IMR-90 (cell line): ENCODE measurements at regions not wholly inside any gene's neighbourhood (a gene's known extent, or its start where the extent isn't known, plus 50 kb on each side); places are given as distances from the start of the nearest gene placed in this dataset.
A peak's percentile ranks its signal among the peaks of the same experiment; 100 is the strongest.

Experiments
- ATAC-seq: fragments of 200-7000 bp; cut with Tn5 transposase; 2 replicates; pipeline ENCODE4 v1.9.1; 2020; ENCODE audit warnings: low read depth, mild to moderate bottlenecking, moderate library complexity
- BruUV-seq: library from RNA; stranded (reverse); fragments of 400-500 nt; replicated peaks from 2 replicates; lab custom pipeline; 2021; lab: Mats Ljungman, UMichigan
- CTCF ChIA-PET: fragments of 300-600 bp; formaldehyde crosslinking; extraction: SDS; loops from one replicate; lab custom pipeline; 2021; ENCODE audit warnings: antibody characterized with exemption; lab: Yijun Ruan, JAX
- POLR2A ChIA-PET: fragments of 300-600 bp; sonication (Branson Sonifier 250); formaldehyde crosslinking; loops from one replicate; lab custom pipeline; 2022; ENCODE audit warnings: antibody characterized with exemption; ENCODE audit not compliant: unreplicated experiment; lab: Charles Lee
- DNase-seq: peaks from one replicate; pipeline ENCODE4 v3.0.0; 2013
- H2AFZ ChIP-seq: replicated peaks from 2 replicates; pipeline ENCODE3; 2013; ENCODE audit warnings: low read length, mild to moderate bottlenecking; ENCODE audit not compliant: poor library complexity
- H2AK5ac ChIP-seq: 2 replicates; pipeline ENCODE4 v1.6.1; 2013; ENCODE audit warnings: low read depth, low read length, inconsistent platforms
- H2AK9ac ChIP-seq: replicated peaks from 2 replicates; pipeline ENCODE3; 2013; ENCODE audit warnings: mild to moderate bottlenecking, low read depth, low read length, moderate library complexity; ENCODE audit not compliant: poor library complexity
- H2BK120ac ChIP-seq: 2 replicates; pipeline ENCODE4 v1.6.1; 2013; ENCODE audit warnings: low read depth, low read length, inconsistent platforms
- H2BK15ac ChIP-seq: 3 replicates; pipeline ENCODE4 v1.6.1; 2013; ENCODE audit warnings: low read depth, low read length, inconsistent platforms
- H2BK20ac ChIP-seq: 2 replicates; pipeline ENCODE4 v1.6.1; 2013; ENCODE audit warnings: low read depth, mild to moderate bottlenecking, inconsistent platforms, low read length, moderate library complexity
- H2BK5ac ChIP-seq: 2 replicates; pipeline ENCODE4 v1.6.1; 2013; ENCODE audit warnings: mild to moderate bottlenecking, low read depth, low read length, inconsistent platforms; ENCODE audit not compliant: poor library complexity, severe bottlenecking
- H3K14ac ChIP-seq: replicated peaks from 2 replicates; pipeline ENCODE4 v1.6.1; 2013; ENCODE audit warnings: low read depth, low read length, inconsistent platforms
- H3K18ac ChIP-seq: 2 replicates; pipeline ENCODE4 v1.6.1; 2013; ENCODE audit warnings: low read depth, low read length, control low read depth
- H3K23ac ChIP-seq: 2 replicates; pipeline ENCODE4 v1.6.1; 2013; ENCODE audit warnings: low read depth, low read length, inconsistent platforms
- H3K27ac ChIP-seq: 2 replicates; pipeline ENCODE4 v1.5.1; 2013; ENCODE audit warnings: mild to moderate bottlenecking, control low read depth, low read length; ENCODE audit not compliant: insufficient read depth
- H3K27me3 ChIP-seq: 2 replicates; pipeline ENCODE4 v1.6.1; 2013; ENCODE audit warnings: low read length; ENCODE audit not compliant: control insufficient read depth, insufficient read depth
- H3K36me3 ChIP-seq: 2 replicates; pipeline ENCODE4 v1.6.1; 2013; ENCODE audit warnings: low read length, mixed read lengths; ENCODE audit not compliant: control insufficient read depth, insufficient read depth
- H3K4ac ChIP-seq: 2 replicates; pipeline ENCODE4 v1.6.1; 2013; ENCODE audit warnings: low read depth, low read length, inconsistent platforms
- H3K4me1 ChIP-seq: 2 replicates; pipeline ENCODE4 v1.6.1; 2013; ENCODE audit warnings: low read length, mixed read lengths; ENCODE audit not compliant: control insufficient read depth, insufficient read depth
- H3K4me2 ChIP-seq: 2 replicates; pipeline ENCODE4 v1.6.1; 2013; ENCODE audit warnings: low read depth, mild to moderate bottlenecking, control low read depth, low read length, moderate library complexity
- H3K4me3 ChIP-seq: 2 replicates; pipeline ENCODE4 v1.5.1; 2013; ENCODE audit warnings: low read depth, mild to moderate bottlenecking, control low read depth, low read length, moderate library complexity; ENCODE audit not compliant: insufficient read depth
- H3K56ac ChIP-seq: 2 replicates; pipeline ENCODE4 v1.6.1; 2013; ENCODE audit warnings: low read length, inconsistent platforms; ENCODE audit not compliant: insufficient read depth; ENCODE audit errors: extremely low read depth
- H3K79me1 ChIP-seq, 2 experiments: 2 replicates each; pipeline ENCODE4 v1.6.1; 2013; ENCODE audit warnings: low read length in 2 of 2, inconsistent platforms in 1 of 2, low read depth in 1 of 2
- H3K9ac ChIP-seq: 2 replicates; pipeline ENCODE4 v1.6.1; 2013; ENCODE audit warnings: low read depth, low read length, control low read depth
- H3K9me1 ChIP-seq: 2 replicates; pipeline ENCODE4 v1.6.1; 2013; ENCODE audit warnings: low read length, inconsistent platforms; ENCODE audit not compliant: insufficient read depth
- H3K9me3 ChIP-seq: 2 replicates; pipeline ENCODE4 v1.6.1; 2013; ENCODE audit warnings: low read length; ENCODE audit not compliant: control insufficient read depth, insufficient read depth
- H4K20me1 ChIP-seq: 2 replicates; pipeline ENCODE4 v1.6.1; 2013; ENCODE audit warnings: low read length, inconsistent platforms; ENCODE audit not compliant: insufficient read depth
- H4K5ac ChIP-seq: 2 replicates; pipeline ENCODE4 v1.6.1; 2013; ENCODE audit warnings: mild to moderate bottlenecking, low read depth, low read length, control low read depth
- H4K8ac ChIP-seq, 2 experiments: 2 replicates each; pipeline ENCODE4 v1.6.1; 2013; ENCODE audit warnings: low read depth in 2 of 2, low read length in 2 of 2, control low read depth in 1 of 2, inconsistent platforms in 1 of 2
- H4K91ac ChIP-seq: 2 replicates; pipeline ENCODE4 v1.6.1; 2013; ENCODE audit warnings: low read depth, low read length, inconsistent platforms; ENCODE audit not compliant: insufficient read depth
- BHLHE40 ChIP-seq: fragments of 150-350 bp; IDR thresholded peaks from 2 replicates; pipeline ENCODE4 v1.6.1; 2016; ENCODE audit warnings: mild to moderate bottlenecking, low read depth, low read length
- CEBPB ChIP-seq: IDR thresholded peaks from 2 replicates; pipeline ENCODE4 v1.6.1; 2012; ENCODE audit warnings: low read depth, low read length, improper control_type of control experiment
- CHD1 ChIP-seq: IDR thresholded peaks from 2 replicates; pipeline ENCODE4 v1.6.1; 2012; ENCODE audit warnings: low read depth, low read length, improper control_type of control experiment
- CTCF ChIP-seq: conservative IDR thresholded peaks from 2 replicates; pipeline ENCODE4 v1.5.1; 2012; ENCODE audit warnings: mild to moderate bottlenecking, low read depth, low read length, improper control_type of control experiment
- ELK1 ChIP-seq: fragments of 150-350 bp; IDR thresholded peaks from 2 replicates; pipeline ENCODE4 v1.6.1; 2016; ENCODE audit warnings: low read depth, mild to moderate bottlenecking, low read length, moderate library complexity, borderline replicate concordance
- FOS ChIP-seq: fragments of 150-350 bp; IDR thresholded peaks from 2 replicates; pipeline ENCODE4 v1.6.1; 2016; ENCODE audit warnings: low read depth, low read length
- MAFK ChIP-seq: IDR thresholded peaks from 2 replicates; pipeline ENCODE4 v1.6.1; 2012; ENCODE audit warnings: low read depth, low read length, improper control_type of control experiment
- POLR2A ChIP-seq: IDR thresholded peaks from 2 replicates; pipeline ENCODE4 v1.6.1; 2012; ENCODE audit warnings: mild to moderate bottlenecking, low read depth, low read length
- RAD21 ChIP-seq: IDR thresholded peaks from 2 replicates; pipeline ENCODE4 v1.6.1; 2012; ENCODE audit warnings: low read length, improper control_type of control experiment
- RCOR1 ChIP-seq: IDR thresholded peaks from 2 replicates; pipeline ENCODE4 v1.6.1; 2012; ENCODE audit warnings: mild to moderate bottlenecking, low read length, improper control_type of control experiment; ENCODE audit not compliant: insufficient replicate concordance
- RFX5 ChIP-seq: IDR thresholded peaks from 2 replicates; pipeline ENCODE4 v1.8.0; 2012; ENCODE audit warnings: low read depth, mild to moderate bottlenecking, low read length, moderate library complexity
- SMC3 ChIP-seq: fragments of 150-350 bp; IDR thresholded peaks from 2 replicates; pipeline ENCODE4 v1.6.1; 2016; ENCODE audit warnings: low read depth, mild to moderate bottlenecking, antibody characterized with exemption, low read length, moderate library complexity
- USF2 ChIP-seq: fragments of 150-350 bp; IDR thresholded peaks from 2 replicates; pipeline ENCODE4 v1.6.1; 2017; ENCODE audit warnings: mild to moderate bottlenecking, antibody characterized with exemption, low read length, low read depth
- WGBS, 2 experiments: methylation state at CpG; one replicate each; pipeline versions ENCODE4 v1.1.5 to v1.1.7; 2013; ENCODE audit warnings: missing lambda C conversion rate in 2 of 2; ENCODE audit not compliant: insufficient read length in 1 of 2; ENCODE audit errors: extremely low coverage in 2 of 2; 5-methylcytosine and 5-hydroxymethylcytosine counted together
- dilution Hi-C: fragments of 300-500 bp; cut with HindIII; formaldehyde crosslinking; loops from one replicate; pipeline ENCODE4 v1.14.3; 2018; ENCODE audit warnings: low sequenced_read_pairs; ENCODE audit not compliant: unreplicated experiment
- in situ Hi-C: fragments of 300-500 bp; cut with MboI; formaldehyde crosslinking; loops from 3 replicates; pipeline ENCODE4 v1.14.3; 2019; ENCODE audit warnings: low sequenced_read_pairs, inconsistent platforms, mixed read lengths
- intact Hi-C: fragments of 100-400 bp; cut with micrococcal nuclease; formaldehyde crosslinking; loops from 2 replicates; pipeline ENCODE4 v1.10.0; 2022

GRCh38 chr18:7429831-7430230 is 137.3 kb upstream of the PTPRM start:
- Histone ChIP-seq H3K9me3 (peaks cover 3% of the 10 kb centered on the region; the same call in 1 of the 2 replicates), H4K20me1 (no peaks in the 10 kb centered on the region), H3K9me1 (no peaks in the 10 kb centered on the region), H2AK5ac (no peak overlapping the region), H2BK20ac (no peak overlapping the region), H4K5ac (no peak overlapping the region), H3K4me2 (no peak overlapping the region), H3K56ac (no peak overlapping the region), H3K23ac (no peak overlapping the region), H3K79me1 (no peaks in the 10 kb centered on the region), H3K4me1 (no peaks in the 10 kb centered on the region), H2AFZ (no peak overlapping the region), H3K9ac (no peak overlapping the region), H2BK5ac (no peak overlapping the region), H3K27ac (no peak overlapping the region), H3K4me3 (no peak overlapping the region), H2BK120ac (no peak overlapping the region), H3K14ac (no peak overlapping the region), H2BK15ac (no peak overlapping the region), H3K18ac (no peak overlapping the region), H3K36me3 (no peaks in the 10 kb centered on the region), H2AK9ac (peak overlapping the region; percentile 79), H3K27me3 (no peaks in the 10 kb centered on the region), H3K4ac (no peak overlapping the region), H4K8ac (no peak overlapping the region), H4K91ac (no peak overlapping the region)
- dilution Hi-C loops (no loop called here), in situ Hi-C loops (no loop called here), intact Hi-C loops (loop anchor here (10.0 kb wide), 1 partner anchor 55 kb away; no protein-coding TSS in a partner anchor)
- ATAC-seq = no peak
- no peak for TF ChIP-seq FOS
- no peak for TF ChIP-seq RFX5
- TF ChIP-seq RAD21 = no peak
- TF ChIP-seq SMC3 = no peak
- no peak for TF ChIP-seq BHLHE40
- TF ChIP-seq CTCF = no peak
- no peak for TF ChIP-seq CHD1
- no peak for TF ChIP-seq CEBPB
- TF ChIP-seq MAFK = no peak
- TF ChIP-seq USF2 = no peak
- TF ChIP-seq POLR2A = no peak
- TF ChIP-seq RCOR1 = no peak
- no peak for TF ChIP-seq ELK1
- CTCF ChIA-PET = no interaction called here
- BruUV-seq = no TSS peak
- WGBS, 2 experiments = 17% methylated on average over 1 of the region's 3 CpGs; no CpG with 5 or more reads in 1 of the 2 experiments
- POLR2A ChIA-PET = no interaction called here
- DNase-seq = no peak
